Skeletal muscle satellite cell (primary cell): ENCODE measurements at regions not wholly inside any gene's neighbourhood (a gene's known extent, or its start where the extent isn't known, plus 50 kb on each side); places are given as distances from the start of the nearest gene placed in this dataset.
"Not testable (repeated sequence)": the region's sequence is repeated elsewhere in the genome, so short reads cannot be mapped to it uniquely, and the experiment has no call there.

ENCODE experiments used
- H3K27me3 ChIP-seq: 2 replicates; pipeline ENCODE4 v1.7.0; 2013; ENCODE audit warnings: low read length; ENCODE audit not compliant: control insufficient read depth, insufficient read depth
- H3K36me3 ChIP-seq: 2 replicates; pipeline ENCODE4 v1.7.0; 2013; ENCODE audit warnings: mild to moderate bottlenecking, control low read depth, low read length; ENCODE audit not compliant: insufficient read depth
- H3K4me1 ChIP-seq: 2 replicates; pipeline ENCODE4 v1.7.0; 2013; ENCODE audit warnings: low read length; ENCODE audit not compliant: control insufficient read depth, insufficient read depth
- H3K4me2 ChIP-seq: 2 replicates; pipeline ENCODE4 v1.7.0; 2013; ENCODE audit warnings: mild to moderate bottlenecking, low read length
- H3K4me3 ChIP-seq: 2 replicates; pipeline ENCODE4 v1.7.0; 2013; ENCODE audit warnings: low read length
- H3K9ac ChIP-seq: 2 replicates; pipeline ENCODE4 v1.7.0; 2013; ENCODE audit warnings: mild to moderate bottlenecking, low read depth, low read length, moderate library complexity
- H3K9me3 ChIP-seq: replicated peaks from 2 replicates; pipeline ENCODE4 v1.7.0; 2013; ENCODE audit warnings: mild to moderate bottlenecking, control low read depth, low read length

DNA sequence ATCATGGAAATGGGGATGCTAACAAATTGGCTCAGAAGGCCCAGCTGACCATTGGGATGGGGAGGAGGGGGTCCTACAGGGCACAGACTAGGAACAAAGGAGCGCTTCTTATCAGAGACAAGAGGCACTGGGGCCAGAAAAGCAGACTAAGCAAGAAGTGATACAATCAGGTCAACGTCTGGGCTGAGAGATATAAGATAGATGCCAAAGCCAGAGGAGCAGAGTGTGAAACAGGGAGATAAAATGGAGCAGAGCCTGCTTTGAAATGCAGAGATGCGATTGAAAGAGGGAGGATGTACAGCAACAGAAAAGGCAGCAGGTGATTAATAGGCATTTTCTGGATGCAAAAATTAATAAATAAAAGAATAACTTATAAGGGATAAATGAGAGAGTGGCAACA, 127.5 kb upstream of the SAMSN1 start:
- Histone ChIP-seq H3K4me2 (no peak overlapping the region), H3K4me1 (no peaks in the 10 kb centered on the region), H3K9me3 (no peaks in the 10 kb centered on the region), H3K4me3 (no peak overlapping the region), H3K27me3 (no peaks in the 10 kb centered on the region), H3K36me3 (no peaks in the 10 kb centered on the region), H3K9ac (no peak overlapping the region)

DNA sequence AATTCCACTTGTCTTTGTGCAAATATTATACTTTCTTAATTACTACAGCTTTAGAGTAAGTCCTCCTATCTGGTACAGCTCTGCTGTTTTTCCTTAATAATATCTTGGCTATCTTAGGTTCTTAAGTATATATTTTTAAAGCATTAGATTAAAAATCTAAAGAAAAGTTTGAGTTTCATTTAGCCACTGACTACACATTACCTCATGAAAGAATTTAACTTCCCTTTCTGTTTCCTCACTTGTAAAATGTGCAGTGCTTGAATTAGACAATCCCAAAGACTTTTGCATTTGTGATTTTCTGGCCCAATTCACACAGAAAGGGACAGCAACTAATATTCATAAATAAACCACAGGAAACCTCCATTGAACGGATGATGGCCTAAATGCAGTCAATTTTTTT, 126.4 kb upstream of the SAMSN1 start:
- no peak overlapping the region for H3K4me3 ChIP-seq
- H3K9ac ChIP-seq, result no peak overlapping the region
- H3K36me3 ChIP-seq, result no peaks in the 10 kb centered on the region
- H3K9me3 ChIP-seq, result no peaks in the 10 kb centered on the region
- H3K4me2 ChIP-seq, result no peak overlapping the region
- no peaks in the 10 kb centered on the region for H3K27me3 ChIP-seq
- no peaks in the 10 kb centered on the region for H3K4me1 ChIP-seq

- Histone ChIP-seq H3K4me3 (no peak overlapping the region), H3K36me3 (no peaks in the 10 kb centered on the region), H3K27me3 (no peaks in the 10 kb centered on the region), H3K4me1 (no peaks in the 10 kb centered on the region), H3K9ac (no peak overlapping the region), H3K4me2 (no peak overlapping the region), H3K9me3 (no peaks in the 10 kb centered on the region)
Observed at GRCh38 chr21:14670409-14670808, 124.3 kb upstream of the SAMSN1 start.

DNA sequence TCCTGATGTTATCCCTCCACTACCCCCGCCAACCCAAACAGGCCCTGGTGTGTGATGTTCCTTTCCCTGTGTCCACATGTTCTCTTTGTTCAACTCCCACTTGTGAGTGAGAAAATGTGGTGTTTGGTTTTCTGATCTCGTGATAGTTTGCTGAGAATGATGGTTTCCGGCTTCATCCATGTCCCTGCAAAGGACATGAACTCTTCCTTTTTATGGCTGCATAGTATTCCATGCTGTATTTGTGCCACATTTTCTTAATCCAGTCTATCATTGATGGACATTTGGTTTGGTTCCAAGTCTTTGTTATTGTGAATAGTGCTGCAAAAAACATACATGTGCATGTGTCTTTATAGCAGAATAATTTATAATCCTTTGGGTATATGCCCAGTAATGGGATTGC, 123.0 kb upstream of the SAMSN1 start:
- not testable (repeated sequence) for H3K9ac ChIP-seq, H3K9me3 ChIP-seq, H3K4me3 ChIP-seq, H3K27me3 ChIP-seq, H3K36me3 ChIP-seq, H3K4me2 ChIP-seq, H3K4me1 ChIP-seq

- Histone ChIP-seq H3K27me3 (no peaks in the 10 kb centered on the region), H3K9me3 (no peaks in the 10 kb centered on the region), H3K9ac (no peak overlapping the region), H3K36me3 (no peaks in the 10 kb centered on the region), H3K4me3 (no peak overlapping the region), H3K4me2 (no peak overlapping the region), H3K4me1 (no peaks in the 10 kb centered on the region)
Observed at GRCh38 chr21:14657241-14658008, 111.3 kb upstream of the SAMSN1 start.

GRCh38 chr21:14646893-14647292, 100.8 kb upstream of the SAMSN1 start:
- Histone ChIP-seq H3K27me3 (no peaks in the 10 kb centered on the region), H3K9me3 (no peaks in the 10 kb centered on the region), H3K4me3 (no peak overlapping the region), H3K9ac (no peak overlapping the region), H3K4me1 (no peaks in the 10 kb centered on the region), H3K36me3 (no peaks in the 10 kb centered on the region), H3K4me2 (no peak overlapping the region)

DNA sequence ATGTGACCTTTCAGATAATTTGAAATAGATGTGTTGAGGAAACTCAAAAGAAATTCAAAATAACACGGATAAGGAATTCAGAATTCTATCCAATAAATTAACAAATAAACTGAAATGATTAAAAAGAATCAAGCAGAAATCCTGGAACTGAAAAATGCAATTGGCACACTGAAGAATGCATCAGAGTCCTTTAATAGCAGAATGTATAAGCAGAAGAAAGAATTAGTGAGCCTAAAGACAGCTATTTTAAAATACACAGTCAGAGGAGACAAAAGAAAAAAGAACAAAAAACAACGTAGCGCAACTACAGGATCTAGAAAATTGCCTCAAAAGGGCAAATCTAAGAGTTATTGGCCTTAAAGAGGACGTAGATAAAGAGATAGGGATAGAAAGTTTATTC, 99.6 kb upstream of the SAMSN1 start:
- H3K9ac ChIP-seq, result no peak overlapping the region
- H3K4me1 ChIP-seq, result no peaks in the 10 kb centered on the region
- H3K4me3 ChIP-seq, result no peak overlapping the region
- no peak overlapping the region for H3K4me2 ChIP-seq
- no peaks in the 10 kb centered on the region for H3K27me3 ChIP-seq
- no peaks in the 10 kb centered on the region for H3K36me3 ChIP-seq
- no peaks in the 10 kb centered on the region for H3K9me3 ChIP-seq

- H3K9me3 ChIP-seq, result no peaks in the 10 kb centered on the region
- no peaks in the 10 kb centered on the region for H3K4me1 ChIP-seq
- H3K36me3 ChIP-seq, result no peaks in the 10 kb centered on the region
- no peaks in the 10 kb centered on the region for H3K27me3 ChIP-seq
- H3K4me2 ChIP-seq, result no peak overlapping the region
- H3K4me3 ChIP-seq, result no peak overlapping the region
- H3K9ac ChIP-seq, result no peak overlapping the region
Observed at GRCh38 chr21:14632359-14632758, 86.2 kb upstream of the SAMSN1 start.

DNA sequence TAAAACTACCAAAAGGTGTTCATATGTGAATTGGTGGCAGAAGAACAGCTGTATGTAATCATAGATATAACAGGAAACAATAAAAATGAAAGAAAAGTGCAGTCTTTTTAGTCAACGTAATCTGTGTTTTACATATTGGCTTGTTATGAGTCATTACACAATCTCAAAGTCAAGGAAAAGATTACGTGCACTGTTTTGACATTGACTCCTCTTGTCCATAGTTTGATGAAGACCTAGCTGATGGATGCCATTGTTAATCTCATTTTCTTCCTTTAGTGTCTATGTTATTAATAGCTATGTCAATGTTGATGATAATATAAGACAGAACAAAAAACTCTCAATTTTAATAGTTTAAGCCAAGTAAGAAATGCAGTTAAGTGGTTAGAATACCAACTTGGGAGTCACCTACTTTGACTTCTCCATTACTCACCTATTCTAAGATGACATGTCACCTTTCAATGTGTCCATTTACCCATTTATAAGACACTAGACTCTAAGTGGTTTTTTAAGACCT, 84.5 kb upstream of the SAMSN1 start:
- Histone ChIP-seq H3K27me3 (no peaks in the 10 kb centered on the region), H3K4me3 (no peak overlapping the region), H3K4me2 (no peak overlapping the region), H3K4me1 (no peaks in the 10 kb centered on the region), H3K9ac (no peak overlapping the region), H3K9me3 (no peaks in the 10 kb centered on the region), H3K36me3 (no peaks in the 10 kb centered on the region)

- Histone ChIP-seq H3K9me3 (no peaks in the 10 kb centered on the region), H3K4me2 (no peak overlapping the region), H3K27me3 (no peaks in the 10 kb centered on the region), H3K36me3 (no peaks in the 10 kb centered on the region), H3K4me1 (no peaks in the 10 kb centered on the region), H3K9ac (no peak overlapping the region), H3K4me3 (no peak overlapping the region)
Observed at GRCh38 chr21:14629461-14629860, 83.3 kb upstream of the SAMSN1 start.

DNA sequence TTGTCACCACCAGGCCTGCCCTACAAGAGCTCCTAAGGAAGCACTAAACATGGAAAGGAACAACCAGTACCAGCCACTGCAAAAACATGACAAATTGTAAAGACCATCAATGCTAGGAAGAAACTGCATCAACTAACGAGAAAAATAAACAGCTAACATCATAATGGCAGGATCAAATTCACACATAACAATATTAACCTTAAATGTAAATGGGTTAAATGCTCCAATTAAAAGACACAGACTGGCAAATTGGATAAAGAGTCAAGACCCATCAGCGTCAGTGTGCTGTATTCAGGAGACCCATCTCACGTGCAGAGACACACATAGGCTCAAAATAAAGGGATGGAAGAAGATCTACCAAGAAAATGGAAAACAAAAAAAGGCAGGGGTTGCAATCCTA, 77.0 kb upstream of the SAMSN1 start:
- H3K36me3 ChIP-seq, H3K9ac ChIP-seq, H3K4me3 ChIP-seq, H3K27me3 ChIP-seq, H3K9me3 ChIP-seq, H3K4me1 ChIP-seq, H3K4me2 ChIP-seq: not testable (repeated sequence)

GRCh38 chr21:14620152-14620551, 74.0 kb upstream of the SAMSN1 start:
- Histone ChIP-seq H3K4me1 (no peaks in the 10 kb centered on the region), H3K9ac (no peak overlapping the region), H3K4me2 (no peak overlapping the region), H3K27me3 (no peaks in the 10 kb centered on the region), H3K9me3 (no peaks in the 10 kb centered on the region), H3K4me3 (no peak overlapping the region), H3K36me3 (no peaks in the 10 kb centered on the region)
